WTC11 (cell line): ENCODE measurements at regions not wholly inside any gene's neighbourhood (a gene's known extent, or its start where the extent isn't known, plus 50 kb on each side); places are given as distances from the start of the nearest gene placed in this dataset.

Source experiments
- CREB1 ChIP-seq: sonication (generic); formaldehyde crosslinking; IDR thresholded peaks from 2 replicates; pipeline ENCODE4 v1.8.0; 2023; ENCODE audit warnings: mild to moderate bottlenecking, missing genetic modification reagents
- CTCF ChIP-seq: fragments of 200-600 bp; IDR thresholded peaks from 2 replicates; pipeline ENCODE4 v1.8.0; 2022; ENCODE audit warnings: antibody characterized with exemption
- ELF4 ChIP-seq: sonication (generic); formaldehyde crosslinking; IDR thresholded peaks from 2 replicates; pipeline ENCODE4 v1.8.1; 2022; ENCODE audit warnings: low read depth, mild to moderate bottlenecking, moderate library complexity, missing genetic modification reagents
- ETV6 ChIP-seq: sonication (generic); formaldehyde crosslinking; IDR thresholded peaks from 2 replicates; pipeline ENCODE4 v1.8.1; 2022; ENCODE audit warnings: mild to moderate bottlenecking, missing genetic modification reagents
- JUN ChIP-seq: sonication (generic); formaldehyde crosslinking; IDR thresholded peaks from 2 replicates; pipeline ENCODE4 v1.8.0; 2023; ENCODE audit warnings: mild to moderate bottlenecking, missing genetic modification reagents
- MAX ChIP-seq: sonication (generic); formaldehyde crosslinking; IDR thresholded peaks from 2 replicates; pipeline ENCODE4 v1.8.0; 2022; ENCODE audit warnings: mild to moderate bottlenecking, missing genetic modification reagents
- RELA ChIP-seq: sonication (generic); formaldehyde crosslinking; IDR thresholded peaks from 2 replicates; pipeline ENCODE4 v1.8.1; 2022; ENCODE audit warnings: missing genetic modification reagents, mild to moderate bottlenecking, borderline replicate concordance
- RORB ChIP-seq: fragments of 250-450 bp; sonication (Bioruptor Pico); IDR thresholded peaks from 2 replicates; pipeline ENCODE4 v1.9.0; 2021; ENCODE audit warnings: mild to moderate bottlenecking
- TEAD4 ChIP-seq: sonication (generic); formaldehyde crosslinking; IDR thresholded peaks from 2 replicates; pipeline ENCODE4 v1.8.0; 2022; ENCODE audit warnings: mild to moderate bottlenecking, missing genetic modification reagents
- ZNF121 ChIP-seq: sonication (generic); formaldehyde crosslinking; IDR thresholded peaks from 2 replicates; pipeline ENCODE4 v1.8.0; 2023; ENCODE audit warnings: missing genetic modification reagents
- ZNF532 ChIP-seq: fragments of 250-450 bp; sonication (Bioruptor Pico); IDR thresholded peaks from 2 replicates; pipeline ENCODE4 v1.9.0; 2021; ENCODE audit warnings: mild to moderate bottlenecking, borderline replicate concordance
- TF ChIP-seq, protein P1 (sequence below): sonication (generic); formaldehyde crosslinking; IDR thresholded peaks from 2 replicates; pipeline ENCODE4 v1.8.1; 2023; ENCODE audit warnings: mild to moderate bottlenecking, missing genetic modification reagents, moderate library complexity

DNA sequence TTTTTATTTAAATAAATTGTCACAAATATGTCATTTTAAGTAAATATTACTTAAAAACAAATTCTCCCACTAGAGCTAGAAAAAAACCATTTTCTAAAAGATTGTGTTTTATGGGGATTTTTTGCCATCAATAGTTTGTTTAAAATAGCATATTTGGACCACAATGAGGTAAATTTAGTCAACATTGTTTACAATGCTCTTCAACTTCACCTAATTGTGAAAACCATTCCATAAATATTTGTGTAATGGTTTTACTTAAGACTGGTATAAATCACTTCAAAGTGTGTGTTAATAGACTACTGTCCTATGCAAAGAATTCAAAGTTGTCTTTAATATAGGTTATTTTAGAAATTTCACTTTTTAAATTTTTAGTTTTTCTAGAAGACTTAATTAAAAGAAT lies 1004.2 kb downstream of the PCDH18 start:
- TF ChIP-seq CTCF (no peak), ZNF121 (no peak), ELF4 (CRISPR knock-in tag) (no peak), ETV6 (CRISPR knock-in tag) (no peak), JUN (no peak), RORB (CRISPR knock-in tag) (no peak), TEAD4 (CRISPR knock-in tag) (no peak), CREB1 (CRISPR knock-in tag) (no peak), ZNF532 (CRISPR knock-in tag) (no peak), MAX (CRISPR knock-in tag) (no peak), RELA (CRISPR knock-in tag) (no peak)
- TF ChIP-seq, protein P1, sequence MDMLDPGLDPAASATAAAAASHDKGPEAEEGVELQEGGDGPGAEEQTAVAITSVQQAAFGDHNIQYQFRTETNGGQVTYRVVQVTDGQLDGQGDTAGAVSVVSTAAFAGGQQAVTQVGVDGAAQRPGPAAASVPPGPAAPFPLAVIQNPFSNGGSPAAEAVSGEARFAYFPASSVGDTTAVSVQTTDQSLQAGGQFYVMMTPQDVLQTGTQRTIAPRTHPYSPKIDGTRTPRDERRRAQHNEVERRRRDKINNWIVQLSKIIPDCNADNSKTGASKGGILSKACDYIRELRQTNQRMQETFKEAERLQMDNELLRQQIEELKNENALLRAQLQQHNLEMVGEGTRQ (CRISPR knock-in tag) = no peak
